Fibroblast of pulmonary artery (primary cell): ENCODE measurements at regions not wholly inside any gene's neighbourhood (a gene's known extent, or its start where the extent isn't known, plus 50 kb on each side); places are given as distances from the start of the nearest gene placed in this dataset.

Experiments
- DNase-seq: peaks from one replicate; pipeline ENCODE4 v3.0.0-alpha.2; 2010; ENCODE audit warnings: low read depth
- H3K4me3 ChIP-seq: replicated peaks from 2 replicates; pipeline ENCODE4 v1.5.1; 2011; ENCODE audit warnings: low read depth, mild to moderate bottlenecking, control low read depth, low read length, moderate library complexity
- CTCF ChIP-seq: IDR thresholded peaks from 2 replicates; pipeline ENCODE4 v1.5.1; 2011; ENCODE audit warnings: mild to moderate bottlenecking, control low read depth, low read length, inconsistent platforms; ENCODE audit errors: missing control alignments

- no peak for DNase-seq
- H3K4me3 ChIP-seq, result no peak overlapping the region
- no peak for TF ChIP-seq CTCF
These were observed 256.2 kb downstream of the LNPK start for GRCh38 chr2:175745911-175746310.

GRCh38 chr2:175744000-175744399 lies 258.1 kb downstream of the LNPK start:
- DNase-seq, result no peak
- TF ChIP-seq CTCF, result no peak
- no peak overlapping the region for H3K4me3 ChIP-seq

GRCh38 chr2:175743011-175743410 lies 259.1 kb downstream of the LNPK start:
- TF ChIP-seq CTCF, result no peak
- DNase-seq, result no peak
- no peak overlapping the region for H3K4me3 ChIP-seq

- DNase-seq, result no peak
- no peak overlapping the region for H3K4me3 ChIP-seq
- TF ChIP-seq CTCF, result no peak
These were observed 259.7 kb downstream of the LNPK start for GRCh38 chr2:175742367-175742766.

GRCh38 chr2:175741164-175741563 lies 260.9 kb downstream of the LNPK start:
- no peak for TF ChIP-seq CTCF
- DNase-seq, result no peak
- H3K4me3 ChIP-seq, result no peak overlapping the region

GRCh38 chr2:175737722-175738361 lies 264.2 kb downstream of the LNPK start:
- no peak for DNase-seq
- TF ChIP-seq CTCF, result no peak
- H3K4me3 ChIP-seq, result no peak overlapping the region

- no peak for DNase-seq
- no peak for TF ChIP-seq CTCF
- H3K4me3 ChIP-seq, result no peak overlapping the region
These were observed 267.4 kb downstream of the LNPK start for GRCh38 chr2:175734686-175735085.
